Ishikawa (cell line): ENCODE measurements at regions not wholly inside any gene's neighbourhood (a gene's known extent, or its start where the extent isn't known, plus 50 kb on each side); places are given as distances from the start of the nearest gene placed in this dataset.

Source experiments
- CEBPB ChIP-seq: IDR thresholded peaks from 2 replicates; pipeline ENCODE4 v1.6.1; 2012
- CREB1 ChIP-seq: IDR thresholded peaks from 2 replicates; pipeline ENCODE4 v1.6.1; 2012; ENCODE audit warnings: low read depth
- EGR1 ChIP-seq: IDR thresholded peaks from 2 replicates; pipeline ENCODE4 v1.6.1; 2012
- EP300 ChIP-seq: IDR thresholded peaks from 2 replicates; pipeline ENCODE4 v1.6.1; 2012; ENCODE audit warnings: borderline replicate concordance
- FOXM1 ChIP-seq: IDR thresholded peaks from 2 replicates; pipeline ENCODE4 v1.6.1; 2012; ENCODE audit warnings: low read depth, borderline replicate concordance
- MAX ChIP-seq: IDR thresholded peaks from 2 replicates; pipeline ENCODE4 v1.6.1; 2012
- NFIC ChIP-seq: IDR thresholded peaks from 2 replicates; pipeline ENCODE4 v1.6.1; 2012
- RAD21 ChIP-seq: IDR thresholded peaks from 2 replicates; pipeline ENCODE4 v1.6.1; 2012; ENCODE audit warnings: low read depth
- REST ChIP-seq: IDR thresholded peaks from 2 replicates; pipeline ENCODE4 v1.6.1; 2012; ENCODE audit warnings: low read depth, mild to moderate bottlenecking
- TAF1 ChIP-seq: IDR thresholded peaks from 2 replicates; pipeline ENCODE4 v1.6.1; 2012; ENCODE audit warnings: low read depth, mild to moderate bottlenecking
- TCF12 ChIP-seq: IDR thresholded peaks from 2 replicates; pipeline ENCODE4 v1.6.1; 2012; ENCODE audit warnings: low read depth
- TEAD4 ChIP-seq: IDR thresholded peaks from 2 replicates; pipeline ENCODE4 v1.6.1; 2012
- USF1 ChIP-seq: IDR thresholded peaks from 2 replicates; pipeline ENCODE4 v1.6.1; 2012
- YY1 ChIP-seq: IDR thresholded peaks from 2 replicates; pipeline ENCODE4 v1.6.1; 2012; ENCODE audit warnings: low read depth
- ZBTB7A ChIP-seq: IDR thresholded peaks from 2 replicates; pipeline ENCODE4 v1.6.1; 2012; ENCODE audit warnings: low read depth

- TF ChIP-seq TEAD4: no peak
These were observed 161.5 kb upstream of the ISX start for GRCh38 chr22:34904486-34904885.

- TF ChIP-seq NFIC: no peak
- TF ChIP-seq USF1: no peak
- TF ChIP-seq YY1: no peak
- no peak for TF ChIP-seq TEAD4
- no peak for TF ChIP-seq ZBTB7A
- TF ChIP-seq TCF12: no peak
- no peak for TF ChIP-seq EGR1
- TF ChIP-seq EP300: no peak
- TF ChIP-seq RAD21: no peak
These were observed 152.1 kb upstream of the ISX start for GRCh38 chr22:34913826-34914225.

GRCh38 chr22:34914846-34915245 lies 151.1 kb upstream of the ISX start:
- TF ChIP-seq YY1 (no peak), RAD21 (no peak), REST (no peak), EP300 (no peak), CEBPB (no peak), MAX (no peak), USF1 (no peak), FOXM1 (no peak), TEAD4 (no peak), ZBTB7A (no peak)

- no peak for TF ChIP-seq CREB1
- TF ChIP-seq ZBTB7A: no peak
- no peak for TF ChIP-seq REST
- no peak for TF ChIP-seq YY1
- no peak for TF ChIP-seq TEAD4
- no peak for TF ChIP-seq CEBPB
- no peak for TF ChIP-seq EGR1
- TF ChIP-seq EP300: no peak
- no peak for TF ChIP-seq RAD21
- TF ChIP-seq FOXM1: no peak
- no peak for TF ChIP-seq USF1
- no peak for TF ChIP-seq NFIC
- no peak for TF ChIP-seq MAX
- no peak for TF ChIP-seq TCF12
- no peak for TF ChIP-seq TAF1
These were observed 148.7 kb upstream of the ISX start for GRCh38 chr22:34917239-34917638.

GRCh38 chr22:34931026-34931425 lies 134.9 kb upstream of the ISX start:
- TF ChIP-seq REST (no peak), CREB1 (no peak), EP300 (no peak), TCF12 (no peak), MAX (no peak), EGR1 (no peak), TEAD4 (no peak)
